AG04450 (cell line): ENCODE measurements at regions not wholly inside any gene's neighbourhood (a gene's known extent, or its start where the extent isn't known, plus 50 kb on each side); places are given as distances from the start of the nearest gene placed in this dataset.

Experiments used
- CTCF ChIA-PET: fragments of 300-600, 350-600 bp; formaldehyde crosslinking; extraction: SDS; loops from one replicate; lab custom pipeline; 2022; ENCODE audit warnings: antibody characterized with exemption, inconsistent platforms; lab: Charles Lee
- POLR2A ChIA-PET: fragments of 350-600 bp; formaldehyde crosslinking; extraction: SDS; loops from one replicate; lab custom pipeline; 2021; ENCODE audit warnings: antibody characterized with exemption, inconsistent platforms; lab: Yijun Ruan, JAX
- DNase-seq: peaks from one replicate; pipeline ENCODE4 v3.0.0-alpha.2; 2011; ENCODE audit warnings: low read depth, low spot score
- H3K27ac ChIP-seq: one replicate; pipeline ENCODE4 v1.5.1; 2012; ENCODE audit warnings: low read depth, low read length, control low read depth
- H3K27me3 ChIP-seq: one replicate; pipeline ENCODE4 v1.6.0; 2012; ENCODE audit warnings: low read length; ENCODE audit not compliant: control insufficient read depth, insufficient read depth
- H3K4me3 ChIP-seq: 2 replicates; pipeline ENCODE4 v1.5.1; 2011; ENCODE audit warnings: mild to moderate bottlenecking, low read depth, low read length, control low read depth
- H3K9me3 ChIP-seq: 2 replicates; pipeline ENCODE4 v1.5.1; 2012; ENCODE audit warnings: low read length; ENCODE audit not compliant: control insufficient read depth, insufficient read depth
- CTCF ChIP-seq: IDR thresholded peaks from 2 replicates; pipeline ENCODE4 v1.5.1; 2011; ENCODE audit warnings: low read depth, low read length, control low read depth, inconsistent platforms

- DNase-seq, result no peak
- CTCF ChIA-PET, result no interaction called here
- POLR2A ChIA-PET, result no interaction called here
- no peak overlapping the region for H3K27ac ChIP-seq
- H3K4me3 ChIP-seq, result no peak overlapping the region
- no peak for TF ChIP-seq CTCF
- peaks cover 5% of the 10 kb centered on the region; the same call in 1 of the 2 replicates for H3K9me3 ChIP-seq
- no peaks in the 10 kb centered on the region for H3K27me3 ChIP-seq
These were observed 539.3 kb upstream of the ISX start for GRCh38 chr22:34526681-34527080.

GRCh38 chr22:34534101-34534500 lies 531.9 kb upstream of the ISX start:
- Histone ChIP-seq H3K27ac (no peak overlapping the region), H3K9me3 (peaks cover 27% of the 10 kb centered on the region), H3K27me3 (no peaks in the 10 kb centered on the region), H3K4me3 (no peak overlapping the region)
- CTCF ChIA-PET, result no interaction called here
- DNase-seq, result no peak
- POLR2A ChIA-PET, result no interaction called here
- TF ChIP-seq CTCF, result no peak

- Histone ChIP-seq H3K9me3 (peaks cover 11% of the 10 kb centered on the region), H3K27me3 (no peaks in the 10 kb centered on the region), H3K27ac (no peak overlapping the region), H3K4me3 (no peak overlapping the region)
- TF ChIP-seq CTCF, result no peak
- DNase-seq, result no peak
- ChIA-PET POLR2A (no interaction called here), CTCF (no interaction called here)
These were observed 498.6 kb upstream of the ISX start for GRCh38 chr22:34567367-34567766.

- H3K4me3 ChIP-seq, result no peak overlapping the region
- TF ChIP-seq CTCF, result no peak
- ChIA-PET CTCF (no interaction called here), POLR2A (no interaction called here)
- peaks cover 7% of the 10 kb centered on the region for H3K9me3 ChIP-seq
- H3K27me3 ChIP-seq, result no peaks in the 10 kb centered on the region
- DNase-seq, result no peak
- no peak overlapping the region for H3K27ac ChIP-seq
These were observed 495.6 kb upstream of the ISX start for GRCh38 chr22:34570408-34570807.

GRCh38 chr22:34579519-34579918 lies 486.4 kb upstream of the ISX start:
- POLR2A ChIA-PET, result no interaction called here
- no peak overlapping the region for H3K27ac ChIP-seq
- no peak overlapping the region for H3K4me3 ChIP-seq
- TF ChIP-seq CTCF, result no peak
- no peak for DNase-seq
- H3K9me3 ChIP-seq, result peaks cover 17% of the 10 kb centered on the region
- CTCF ChIA-PET, result no interaction called here
- no peaks in the 10 kb centered on the region for H3K27me3 ChIP-seq
